Hindlimb muscle (tissue), 1 donor: ENCODE measurements at regions not wholly inside any gene's neighbourhood (a gene's known extent, or its start where the extent isn't known, plus 50 kb on each side); places are given as distances from the start of the nearest gene placed in this dataset.
"Not testable (repeated sequence)": the region's sequence is repeated elsewhere in the genome, so short reads cannot be mapped to it uniquely, and the experiment has no call there.

Source experiments
- DNase-seq: peaks from one replicate; pipeline ENCODE4 v3.0.0-alpha.2; 2013

- no peak for DNase-seq
These were observed 50.1 kb upstream of the SIRPA start for GRCh38 chr20:1845163-1845523.

GRCh38 chr20:1844325-1845162 lies 50.7 kb upstream of the SIRPA start:
- peak; percentile 61 for DNase-seq

GRCh38 chr20:1842281-1842680 lies 52.9 kb upstream of the SIRPA start:
- no peak for DNase-seq

DNA sequence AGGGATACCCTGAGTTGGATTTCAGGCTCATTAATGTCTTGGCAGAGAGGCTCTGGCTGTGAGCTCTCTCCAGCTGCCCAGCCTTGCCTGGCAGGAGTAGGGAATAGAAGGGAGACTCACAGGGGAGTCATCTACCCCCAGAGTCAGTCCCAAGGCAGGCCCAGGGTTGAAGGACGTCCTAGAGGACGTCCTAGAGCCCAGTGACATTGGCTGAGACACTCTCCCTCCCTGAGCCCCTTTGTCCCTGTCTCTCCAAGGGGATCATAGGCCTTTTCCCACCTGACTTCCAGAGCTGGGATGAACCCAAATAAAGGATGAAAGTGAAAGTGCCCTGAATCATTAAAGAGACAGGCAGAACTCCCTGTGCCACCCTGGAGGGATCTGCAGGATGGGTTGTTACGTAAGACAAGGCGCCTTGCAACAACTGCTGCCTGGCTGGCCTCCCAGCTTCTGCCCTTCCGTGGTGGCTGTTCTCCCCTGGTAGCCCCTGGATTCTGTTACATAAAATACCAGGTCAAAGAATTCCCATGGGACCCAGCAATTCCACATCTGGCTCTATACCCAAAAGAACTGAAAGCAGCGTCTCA lies 53.6 kb upstream of the SIRPA start:
- no peak for DNase-seq

DNA sequence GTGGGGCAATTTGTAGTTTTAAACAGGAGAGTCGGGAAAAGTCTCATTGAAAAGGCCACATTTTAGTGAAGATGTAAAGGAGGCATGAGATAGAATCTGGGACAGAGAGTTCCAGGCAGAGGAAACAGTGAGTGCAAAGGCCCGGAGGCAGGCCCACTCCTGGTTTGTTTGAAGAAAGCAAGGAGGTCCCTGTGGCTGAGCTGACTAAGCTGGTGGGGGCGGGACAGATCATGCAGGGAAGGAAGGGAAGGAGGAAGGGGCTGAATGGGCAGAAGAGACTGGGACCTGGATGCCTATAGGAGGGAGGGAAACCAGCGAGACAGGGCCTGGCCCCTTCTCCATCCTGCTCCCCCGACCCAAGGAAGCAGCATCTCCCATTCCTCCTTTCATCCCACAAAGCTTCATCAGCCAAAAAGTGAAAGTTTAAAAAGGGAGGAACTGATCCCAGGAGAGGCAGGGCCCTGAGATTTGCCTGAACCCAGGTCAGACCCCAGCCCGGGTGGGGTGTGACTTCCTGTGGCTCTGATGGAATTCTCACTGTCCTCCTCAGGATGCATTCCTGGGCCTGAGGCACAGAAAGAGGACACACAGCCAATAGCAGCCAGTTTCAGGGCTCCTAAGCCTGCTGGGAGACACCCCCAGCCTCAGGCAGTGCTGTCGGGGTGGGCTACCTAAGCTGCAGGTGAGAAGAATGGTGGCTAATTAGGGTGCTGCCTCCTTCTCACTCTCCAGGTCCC lies 54.2 kb upstream of the SIRPA start:
- DNase-seq = no peak

GRCh38 chr20:1839376-1840317 lies 55.6 kb upstream of the SIRPA start:
- DNase-seq = not testable (repeated sequence)

GRCh38 chr20:1838556-1839279 lies 56.5 kb upstream of the SIRPA start:
- DNase-seq = no peak

GRCh38 chr20:1835186-1836035 lies 59.8 kb upstream of the SIRPA start:
- no peak for DNase-seq

GRCh38 chr20:1833728-1834726 lies 61.2 kb upstream of the SIRPA start:
- DNase-seq = no peak

DNA sequence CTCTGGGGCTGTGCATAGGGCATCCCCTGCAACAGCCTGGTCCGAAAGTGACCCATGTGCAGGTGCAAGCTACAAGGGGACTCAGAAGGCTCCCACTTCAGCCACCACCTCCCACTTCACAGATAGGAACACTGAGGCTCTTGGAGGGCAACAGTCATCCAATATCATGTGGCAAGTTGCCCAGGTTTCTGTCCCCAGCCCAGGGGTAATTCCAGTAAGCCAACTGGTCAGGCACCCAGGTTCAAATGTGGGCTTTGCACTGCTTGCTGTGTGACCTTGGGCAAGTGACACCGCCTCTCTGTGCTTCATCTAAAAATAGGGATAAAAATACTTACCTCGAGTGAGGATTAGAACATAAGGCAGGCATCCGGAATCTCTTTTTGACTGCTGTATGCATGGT lies 62.0 kb upstream of the SIRPA start:
- DNase-seq = no peak

DNA sequence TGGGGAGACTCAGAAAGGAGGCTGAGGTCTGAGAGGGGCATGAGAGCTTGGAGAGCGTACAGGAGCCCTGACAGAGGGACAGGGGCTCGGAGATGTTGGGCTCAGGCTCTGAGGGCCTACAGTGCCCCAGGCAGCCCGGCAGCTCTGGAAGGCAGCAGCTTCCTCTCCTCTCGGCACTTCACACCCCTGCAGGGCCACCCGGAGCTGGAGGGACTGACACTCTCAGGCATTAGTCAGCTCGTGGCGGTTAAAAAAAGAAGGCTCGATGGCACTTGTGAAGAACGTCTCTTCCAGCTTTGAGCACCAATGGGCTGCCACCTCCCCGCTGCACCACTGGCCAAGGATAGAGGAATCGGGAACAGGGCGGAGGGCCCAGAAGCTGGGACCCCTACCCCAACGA lies 62.6 kb upstream of the SIRPA start:
- DNase-seq = no peak

DNA sequence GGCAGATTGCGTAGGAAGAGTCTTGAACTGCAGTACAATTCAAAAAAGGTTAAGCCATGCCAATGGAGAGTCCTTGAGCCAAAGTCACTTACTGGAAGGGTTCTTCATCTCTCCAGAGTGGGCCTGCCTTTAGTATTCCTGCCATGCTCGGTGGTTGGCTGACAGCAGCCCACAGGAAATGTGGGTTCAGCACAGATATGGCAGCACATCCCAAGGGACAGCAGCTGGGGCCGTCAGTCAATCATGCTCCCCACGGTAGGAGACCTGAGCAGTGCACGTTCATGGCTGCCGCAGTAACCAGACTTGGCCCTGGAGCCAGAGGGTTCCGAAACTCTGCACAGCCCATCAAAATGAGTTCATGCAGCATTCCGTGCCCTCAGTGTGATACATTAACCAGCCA lies 63.6 kb upstream of the SIRPA start:
- DNase-seq = no peak

GRCh38 chr20:1831096-1831495 lies 64.1 kb upstream of the SIRPA start:
- DNase-seq = no peak

DNA sequence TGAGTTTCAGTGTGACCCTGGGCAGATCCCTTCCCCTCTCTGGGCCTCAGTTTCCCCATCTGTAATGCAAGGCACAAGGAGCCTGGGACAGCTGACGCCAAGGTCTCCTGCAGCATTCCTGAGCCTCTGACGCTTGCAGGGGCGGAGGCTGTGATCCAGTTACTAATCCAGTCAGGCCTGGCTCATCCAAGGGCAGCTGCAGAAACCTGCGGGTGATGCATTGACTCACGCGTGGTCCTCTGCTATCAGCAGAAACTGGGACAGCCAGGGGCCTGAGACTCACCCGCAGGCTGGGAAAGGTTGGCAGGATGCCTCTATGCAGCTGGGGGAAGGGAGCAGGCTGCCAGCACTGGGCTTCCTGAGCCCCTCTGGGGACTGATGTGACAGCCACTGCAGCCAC lies 65.0 kb upstream of the SIRPA start:
- DNase-seq = peak; percentile 11

GRCh38 chr20:1829531-1829930 lies 65.7 kb upstream of the SIRPA start:
- no peak for DNase-seq

- DNase-seq = no peak
These were observed 66.4 kb upstream of the SIRPA start for GRCh38 chr20:1828786-1829131.

DNA sequence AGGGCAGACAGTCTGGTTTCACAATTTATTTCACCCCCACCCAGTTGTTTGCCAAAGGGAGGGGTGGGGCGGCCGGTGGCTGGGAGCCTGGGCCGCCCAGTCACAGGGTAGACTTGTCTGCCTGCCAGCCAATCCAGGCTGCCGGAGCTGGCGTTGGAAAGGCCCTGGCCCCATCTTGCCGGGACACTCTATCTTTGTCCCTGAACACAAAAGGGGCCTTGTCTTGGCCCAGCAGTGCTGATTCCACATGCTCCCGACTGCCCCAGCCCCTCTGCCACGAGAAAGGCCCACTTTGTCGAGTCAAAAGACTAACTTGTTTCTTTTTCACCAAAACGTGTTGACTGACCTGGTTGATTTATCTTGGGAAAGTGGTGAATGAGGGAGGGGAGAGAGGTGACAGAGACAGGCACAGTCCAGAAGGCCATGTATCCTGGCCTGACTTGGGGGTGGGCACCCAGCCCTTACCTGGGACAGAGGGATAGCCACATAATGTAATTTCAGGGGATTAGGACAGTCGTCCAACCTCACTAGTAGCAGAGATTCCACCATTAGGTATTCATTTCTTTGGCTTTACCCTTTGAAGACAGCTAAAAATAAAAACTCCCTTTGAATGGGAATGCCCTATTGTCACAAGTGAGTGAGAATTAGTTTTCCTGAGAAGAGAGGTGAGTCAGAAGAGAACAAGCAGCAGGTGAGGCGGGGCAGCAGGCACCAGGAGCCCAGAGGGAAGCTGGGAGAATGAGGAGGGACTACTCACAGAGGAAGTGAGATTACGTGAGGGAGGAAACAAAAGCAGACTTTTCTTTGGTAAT lies 67.0 kb upstream of the SIRPA start:
- no peak for DNase-seq

DNA sequence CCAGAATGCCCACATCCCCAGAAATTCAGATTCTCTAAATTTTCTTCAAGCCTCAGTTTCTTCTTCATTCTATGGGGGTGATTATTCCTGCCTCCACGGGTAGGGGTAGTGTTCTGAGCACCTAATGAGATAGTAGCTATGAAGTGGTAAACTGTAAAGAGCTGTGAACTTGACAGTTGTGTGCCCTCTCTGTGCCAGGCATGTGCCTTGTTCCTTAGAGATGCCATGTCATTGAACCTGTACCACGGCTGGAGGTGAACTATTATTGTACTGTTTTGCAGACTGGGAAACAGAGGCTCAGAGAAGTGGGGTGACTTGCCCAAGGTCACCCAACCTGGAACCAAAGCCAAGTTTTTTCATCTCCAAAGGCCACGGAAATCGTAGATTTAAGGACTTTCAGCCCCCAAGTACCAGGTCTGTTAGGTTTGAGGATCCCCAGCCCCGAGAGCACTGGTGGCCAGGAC lies 67.7 kb upstream of the SIRPA start:
- DNase-seq = no peak
